Esophagus squamous epithelium (tissue), 4 donors: ENCODE measurements at regions not wholly inside any gene's neighbourhood (a gene's known extent, or its start where the extent isn't known, plus 50 kb on each side); places are given as distances from the start of the nearest gene placed in this dataset.

Source experiments
- POLR2A ChIP-seq, 4 donors: fragments of 450-650 bp; IDR thresholded peaks; one replicate each; pipeline ENCODE4 v1.6.1; 2017; ENCODE audit warnings: antibody characterized with exemption in 4 of 4, mild to moderate bottlenecking in 4 of 4, moderate library complexity in 3 of 4
- TF ChIP-seq, protein P1 (sequence below), 6 experiments: fragments of 450-650 bp in 4 of 6; fragments of 200-600 bp in 2 of 6; sonication (generic) in 2 of 6; IDR thresholded peaks; one replicate each; pipeline ENCODE4 v1.5.1; 2016 to 2019; ENCODE audit warnings: antibody characterized with exemption in 6 of 6, mild to moderate bottlenecking in 4 of 6, moderate library complexity in 4 of 6

DNA sequence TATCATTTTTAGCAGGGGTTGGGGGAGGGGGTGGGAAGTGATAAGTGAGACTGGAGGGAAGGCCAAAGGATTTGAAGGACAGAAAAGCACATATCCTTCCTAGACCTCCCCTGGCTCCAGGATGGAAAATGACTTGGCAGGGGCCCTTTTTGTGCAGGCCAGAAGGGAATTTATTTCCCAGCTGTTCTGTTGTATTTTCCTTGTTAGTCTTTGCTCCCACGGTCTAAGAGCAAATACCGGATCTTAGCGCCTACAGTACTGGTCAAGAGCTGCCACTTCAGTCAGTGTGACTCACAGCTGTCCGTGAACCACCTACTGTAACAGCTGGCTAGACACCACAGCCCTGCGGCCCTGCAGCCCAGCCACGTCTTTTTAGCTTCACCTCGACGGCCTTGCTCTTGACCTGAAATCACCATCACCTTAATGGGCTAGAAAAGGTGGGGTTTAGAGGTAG is 51.0 kb upstream of the ERRFI1 start:
- TF ChIP-seq, protein P1, sequence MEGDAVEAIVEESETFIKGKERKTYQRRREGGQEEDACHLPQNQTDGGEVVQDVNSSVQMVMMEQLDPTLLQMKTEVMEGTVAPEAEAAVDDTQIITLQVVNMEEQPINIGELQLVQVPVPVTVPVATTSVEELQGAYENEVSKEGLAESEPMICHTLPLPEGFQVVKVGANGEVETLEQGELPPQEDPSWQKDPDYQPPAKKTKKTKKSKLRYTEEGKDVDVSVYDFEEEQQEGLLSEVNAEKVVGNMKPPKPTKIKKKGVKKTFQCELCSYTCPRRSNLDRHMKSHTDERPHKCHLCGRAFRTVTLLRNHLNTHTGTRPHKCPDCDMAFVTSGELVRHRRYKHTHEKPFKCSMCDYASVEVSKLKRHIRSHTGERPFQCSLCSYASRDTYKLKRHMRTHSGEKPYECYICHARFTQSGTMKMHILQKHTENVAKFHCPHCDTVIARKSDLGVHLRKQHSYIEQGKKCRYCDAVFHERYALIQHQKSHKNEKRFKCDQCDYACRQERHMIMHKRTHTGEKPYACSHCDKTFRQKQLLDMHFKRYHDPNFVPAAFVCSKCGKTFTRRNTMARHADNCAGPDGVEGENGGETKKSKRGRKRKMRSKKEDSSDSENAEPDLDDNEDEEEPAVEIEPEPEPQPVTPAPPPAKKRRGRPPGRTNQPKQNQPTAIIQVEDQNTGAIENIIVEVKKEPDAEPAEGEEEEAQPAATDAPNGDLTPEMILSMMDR (IDR thresholded peaks at IDR 0.05), result no peak
- TF ChIP-seq POLR2A (IDR thresholded peaks at IDR 0.05), result no peak
